ENCODE measurements at regions not wholly inside any gene's neighbourhood (a gene's known extent, or its start where the extent isn't known, plus 50 kb on each side); places are given as distances from the start of the nearest gene placed in this dataset.

DNA sequence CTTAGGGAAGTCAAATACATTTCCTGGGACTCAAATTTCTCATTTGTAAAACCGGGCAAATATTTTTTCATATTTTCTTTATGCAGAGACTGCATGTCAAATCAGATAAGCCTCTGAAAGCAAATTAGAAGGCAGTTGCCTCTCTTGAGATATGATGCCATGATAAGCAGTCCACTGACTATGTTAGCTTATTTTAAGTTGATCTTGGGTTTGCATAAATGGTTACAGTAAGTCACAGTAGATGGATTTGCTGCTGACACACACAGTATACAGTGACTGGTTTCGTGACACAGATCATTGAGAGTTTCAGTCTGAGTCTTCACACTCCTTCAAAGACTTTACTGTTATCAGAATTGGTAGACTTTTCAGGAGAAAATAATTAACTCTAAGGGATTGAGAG lies 927.6 kb upstream of the CDH8 start:
- no peak for DNase-seq

DNA sequence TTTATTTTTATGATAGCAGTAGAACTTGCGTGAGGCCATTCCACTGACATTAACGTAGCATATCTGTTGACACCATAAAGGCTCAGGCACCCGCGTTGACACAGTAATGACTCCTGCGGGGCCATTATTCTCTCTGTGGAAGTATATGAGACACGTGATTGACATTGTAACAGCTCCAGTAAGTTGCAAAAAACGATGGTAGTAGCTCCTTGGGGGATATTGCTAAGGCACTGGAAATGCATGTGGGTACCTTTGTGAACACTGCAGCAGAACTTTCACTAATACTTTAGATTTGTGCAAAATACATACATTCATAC lies 918.8 kb upstream of the CDH8 start:
- DNase-seq, result no peak

DNA sequence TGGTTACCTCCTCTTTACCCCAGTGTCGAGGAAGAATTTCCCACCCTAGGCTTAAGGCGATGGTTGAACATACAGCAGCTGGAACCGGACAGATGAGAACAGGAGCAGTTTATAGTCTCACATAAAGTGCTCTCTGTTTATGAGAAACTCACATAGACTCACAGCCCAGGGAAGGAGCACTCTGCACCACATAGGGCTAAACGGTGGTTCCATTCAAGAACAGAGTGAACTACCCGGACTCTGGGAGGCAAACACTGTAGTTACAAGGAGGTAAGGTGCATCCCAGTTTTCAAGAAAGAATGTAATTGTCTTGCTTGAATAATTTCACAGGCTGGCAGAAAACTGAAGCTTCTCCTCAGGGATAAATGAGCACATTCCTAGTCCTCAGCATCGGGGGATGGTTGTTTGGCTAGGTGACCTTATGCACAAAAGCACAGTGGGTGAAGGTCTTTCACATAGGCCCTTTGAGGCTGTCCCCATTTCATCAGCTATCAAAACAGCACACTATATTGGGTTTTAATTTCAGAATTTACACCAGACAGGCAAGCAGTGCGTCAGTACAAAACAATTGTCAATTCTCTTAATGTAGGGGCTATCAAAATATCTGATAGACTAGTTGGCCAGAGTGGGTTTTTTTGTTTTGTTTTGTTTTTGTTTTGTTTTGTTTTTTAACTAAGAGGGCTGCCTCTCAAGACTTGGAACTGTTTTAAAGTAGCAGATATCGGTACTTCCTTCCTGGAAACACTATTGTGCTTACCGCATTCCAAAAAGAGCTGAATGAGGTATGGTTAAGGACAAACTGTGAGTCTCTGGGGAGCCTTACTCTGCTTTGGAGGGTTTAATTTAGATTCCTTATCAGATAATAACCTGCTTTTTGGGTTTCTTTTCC lies 918.1 kb upstream of the CDH8 start:
- DNase-seq, result no peak

DNA sequence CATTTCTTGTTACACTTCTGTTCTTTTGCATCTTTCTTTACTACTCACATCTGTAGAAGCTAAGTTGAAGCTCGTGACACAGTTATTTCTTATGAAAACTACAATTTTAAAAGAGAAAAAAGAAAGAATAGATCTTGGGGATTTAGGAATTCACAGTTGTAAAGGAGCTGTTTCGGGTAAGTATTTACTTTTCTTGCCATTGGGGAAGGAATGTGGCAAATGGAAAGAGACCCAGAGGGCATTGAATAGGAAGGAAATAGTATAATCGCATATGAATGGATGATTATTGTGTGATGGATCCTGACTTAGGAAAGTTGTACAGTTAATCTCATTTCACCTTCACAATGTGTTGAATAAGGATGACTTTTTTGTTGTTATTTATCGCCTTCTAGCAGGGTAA lies 914.1 kb upstream of the CDH8 start:
- no peak for DNase-seq

DNA sequence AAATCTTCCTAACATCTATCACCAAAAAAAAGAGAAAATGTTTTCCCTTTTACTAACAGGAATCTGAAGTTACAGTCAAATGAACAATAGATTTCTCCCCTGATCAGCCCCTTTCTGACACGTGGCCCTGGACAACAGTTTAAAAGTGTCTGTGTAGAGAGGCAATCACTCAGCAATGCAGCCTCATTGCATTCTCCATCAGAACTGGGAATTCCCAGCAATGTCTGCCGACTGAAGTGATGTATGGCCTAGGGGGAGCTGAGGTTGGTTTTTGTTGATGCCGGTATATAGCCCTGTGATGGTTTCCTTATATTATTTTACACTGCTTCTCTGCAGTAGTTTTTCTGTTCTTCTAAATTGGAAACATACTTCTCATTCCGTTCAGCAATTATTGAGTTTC lies 904.3 kb upstream of the CDH8 start:
- no peak for DNase-seq

DNA sequence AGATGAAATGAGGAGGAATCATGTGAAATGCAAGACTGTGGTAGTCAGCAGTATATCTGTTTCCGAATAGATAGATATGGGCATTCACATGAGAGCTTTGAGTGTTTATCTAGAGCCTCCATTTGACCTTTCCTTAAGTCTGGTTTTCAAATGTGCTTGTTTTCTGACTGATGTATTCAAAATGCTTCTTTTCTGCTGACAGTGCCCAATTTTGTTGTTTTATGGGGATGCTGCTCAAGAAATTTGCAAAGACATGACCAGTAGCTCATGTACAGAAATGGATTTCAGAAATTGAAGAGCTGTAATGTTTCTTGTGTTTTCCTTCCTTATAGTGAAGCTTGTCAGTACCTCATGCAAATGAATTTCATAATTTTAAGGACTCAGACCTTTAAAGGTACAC lies 903.4 kb upstream of the CDH8 start:
- DNase-seq, result no peak

DNA sequence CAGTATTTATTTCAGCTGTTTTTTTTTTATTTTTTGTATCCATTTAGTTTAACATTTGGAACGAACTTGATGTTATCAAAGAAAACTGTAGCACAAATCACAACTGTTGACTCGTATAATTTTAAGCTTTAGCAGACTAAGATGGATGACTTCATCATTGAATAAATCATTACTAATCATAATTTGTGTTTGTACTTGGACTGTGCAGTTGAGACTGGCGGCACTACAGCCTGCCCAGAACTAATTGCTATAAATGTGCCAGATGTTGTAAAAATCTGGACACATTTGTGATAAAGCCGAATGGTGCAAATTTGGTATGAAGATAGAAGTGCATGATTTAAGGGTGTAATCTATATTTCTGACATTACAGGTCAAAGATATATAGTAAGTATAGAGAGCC lies 897.7 kb upstream of the CDH8 start:
- DNase-seq, result no peak

DNA sequence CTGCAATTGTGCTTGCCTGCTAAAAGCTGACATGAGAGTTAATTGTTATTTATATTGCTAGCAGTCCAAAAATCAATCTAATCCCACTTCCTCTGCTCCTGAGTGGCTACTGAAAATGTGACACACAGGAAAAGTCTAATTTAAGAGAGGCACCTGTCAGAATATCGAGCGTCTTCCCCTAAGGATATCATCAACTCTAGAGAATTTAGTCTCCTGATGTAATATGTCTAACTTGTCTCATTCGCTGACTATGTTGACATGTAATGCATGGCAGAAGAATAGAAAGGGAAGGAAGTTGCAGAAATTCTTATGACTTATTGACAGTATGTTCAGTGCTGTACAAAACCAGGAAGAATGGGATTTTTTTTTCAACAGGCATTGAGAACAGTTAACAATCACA lies 893.4 kb upstream of the CDH8 start:
- no peak for DNase-seq

DNA sequence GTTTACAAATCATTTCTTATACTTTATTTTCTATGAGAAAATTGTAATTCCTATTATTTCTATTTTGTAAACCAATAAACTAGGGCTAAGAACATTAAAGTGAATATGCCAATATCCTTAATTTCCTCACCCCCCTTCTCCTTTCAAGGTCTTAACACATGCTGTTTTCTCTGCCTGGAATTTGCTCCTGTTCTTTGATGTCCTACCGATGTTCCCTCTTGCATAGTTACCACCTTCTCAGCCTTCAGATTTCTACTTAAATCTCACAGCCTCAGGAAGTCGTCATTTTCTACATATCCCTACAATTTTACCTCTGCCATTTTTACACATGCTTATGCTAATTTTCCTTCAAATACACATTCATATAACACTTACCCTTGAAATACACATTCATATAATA lies 890.9 kb upstream of the CDH8 start:
- no peak for DNase-seq

DNA sequence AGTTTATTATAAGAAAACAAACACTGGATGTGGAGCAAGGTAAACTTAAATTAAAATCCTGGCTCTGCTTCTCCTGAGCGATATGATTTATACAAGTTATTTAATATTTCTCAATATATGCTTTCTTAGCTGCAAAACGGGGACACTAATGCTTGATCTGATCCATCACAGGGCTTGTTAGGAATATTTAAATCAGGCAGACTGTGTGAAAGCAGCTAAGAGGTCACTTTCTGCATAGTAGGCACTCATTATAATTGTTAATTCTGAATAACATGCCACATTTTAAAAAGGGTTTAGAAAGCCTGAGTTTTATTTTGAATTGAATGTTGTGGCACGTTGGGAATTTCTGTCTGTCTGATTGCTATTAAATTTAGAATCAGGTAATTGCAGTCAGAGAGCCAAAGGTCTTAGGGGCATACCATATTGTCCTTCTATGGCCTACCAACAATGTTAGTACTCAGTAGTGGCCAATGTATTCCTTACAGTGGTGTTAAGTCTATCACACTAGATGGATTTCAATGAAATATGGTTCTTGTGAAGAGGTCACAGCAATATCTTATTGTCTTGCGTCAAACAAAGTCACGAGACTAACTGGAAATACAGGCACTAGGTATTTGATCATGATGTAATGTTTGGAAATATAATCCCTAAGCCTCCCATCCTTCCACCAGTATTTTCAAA lies 890.0 kb upstream of the CDH8 start:
- DNase-seq, result no peak

DNA sequence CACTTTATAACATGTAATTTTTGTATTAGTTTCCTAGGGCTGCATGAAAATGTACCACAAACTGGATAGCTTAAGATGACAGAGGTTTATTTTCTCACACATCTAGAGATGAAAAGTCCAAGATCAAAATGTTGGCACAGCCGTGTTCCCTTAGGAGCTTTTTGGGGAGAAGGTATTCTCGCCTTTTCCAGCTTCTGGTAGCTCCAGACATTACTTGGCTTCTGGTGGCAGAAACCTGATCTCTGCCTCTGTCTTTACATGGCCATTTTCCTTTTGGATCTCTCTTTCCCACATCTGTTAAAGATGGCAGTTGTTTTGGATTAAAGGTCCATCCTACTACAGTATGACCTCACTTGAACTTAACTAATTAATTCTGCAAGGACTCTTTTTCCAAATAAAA lies 885.7 kb upstream of the CDH8 start:
- no peak for DNase-seq

DNA sequence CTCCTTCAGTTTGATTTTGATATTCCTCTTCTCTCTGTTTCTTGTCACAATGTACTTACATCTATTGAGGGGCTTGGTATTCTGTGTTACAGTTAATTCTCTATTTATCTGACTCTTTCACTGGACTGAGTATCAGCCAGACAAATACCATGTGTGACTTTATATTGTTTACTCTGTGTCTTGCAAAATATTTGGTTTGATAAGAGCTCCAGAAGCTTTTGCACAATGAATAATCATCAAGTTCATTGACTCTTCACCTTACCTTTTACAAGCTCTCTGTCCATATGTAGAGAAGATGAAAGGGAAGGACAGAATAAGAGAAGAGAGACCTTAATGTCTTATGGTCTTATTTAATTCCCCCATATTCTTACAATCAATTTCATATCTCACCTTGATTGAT lies 877.7 kb upstream of the CDH8 start:
- no peak for DNase-seq

DNA sequence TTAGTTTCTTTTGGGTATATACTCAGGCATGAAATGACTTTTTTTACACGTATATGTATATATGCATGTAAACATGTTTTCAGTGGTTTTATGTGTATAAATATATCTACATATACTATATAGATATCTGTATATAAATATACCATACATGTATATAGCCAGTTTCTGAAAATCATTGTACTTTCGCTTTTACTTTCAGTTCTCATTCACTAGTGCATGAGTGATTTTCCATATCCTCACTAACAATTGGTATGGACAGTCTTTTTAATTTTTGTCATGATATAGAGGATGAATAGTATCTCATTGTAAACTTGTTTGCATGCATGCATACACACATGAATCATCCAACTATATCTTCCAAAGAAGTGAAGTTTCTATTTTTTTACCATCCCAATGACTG lies 877.1 kb upstream of the CDH8 start:
- DNase-seq, result no peak

DNA sequence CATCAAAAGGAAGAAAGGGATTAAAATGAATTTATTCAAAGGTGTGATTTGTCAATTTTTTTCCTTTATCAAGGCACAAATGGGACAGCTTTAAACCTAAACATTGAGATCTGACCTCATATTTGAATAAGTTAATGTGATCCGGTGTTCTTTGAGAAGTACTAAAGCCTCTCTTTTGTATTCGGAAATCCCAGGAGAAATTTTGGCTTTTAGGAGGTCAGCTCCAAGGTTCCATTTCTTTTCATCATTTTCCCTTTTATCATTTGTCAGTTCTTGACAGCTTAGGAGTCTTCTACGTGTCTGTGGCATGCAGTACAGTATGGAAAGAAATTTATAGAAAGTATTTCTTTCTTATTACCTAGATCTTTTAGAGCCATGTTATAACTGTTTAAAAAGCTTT lies 873.4 kb upstream of the CDH8 start:
- no peak for DNase-seq

DNA sequence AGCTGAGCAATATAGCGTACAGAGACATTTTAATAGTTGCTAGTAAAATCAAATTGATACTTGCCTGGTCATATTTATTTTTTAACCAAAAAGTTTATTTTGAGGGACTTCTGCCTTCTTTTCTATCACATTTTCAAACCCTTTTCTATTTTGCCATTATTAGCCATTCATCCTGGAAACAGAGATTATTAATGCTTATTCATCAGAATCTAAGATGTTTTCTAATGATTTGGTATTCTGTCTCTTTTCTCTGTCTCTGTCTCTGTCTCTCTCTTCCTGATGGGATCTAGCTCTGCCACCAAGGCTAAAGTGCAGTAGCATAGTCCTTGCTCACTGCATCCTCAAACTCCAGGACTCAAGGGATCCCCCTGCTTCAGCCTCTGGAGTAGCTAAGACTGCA lies 871.3 kb upstream of the CDH8 start:
- DNase-seq, result no peak

DNA sequence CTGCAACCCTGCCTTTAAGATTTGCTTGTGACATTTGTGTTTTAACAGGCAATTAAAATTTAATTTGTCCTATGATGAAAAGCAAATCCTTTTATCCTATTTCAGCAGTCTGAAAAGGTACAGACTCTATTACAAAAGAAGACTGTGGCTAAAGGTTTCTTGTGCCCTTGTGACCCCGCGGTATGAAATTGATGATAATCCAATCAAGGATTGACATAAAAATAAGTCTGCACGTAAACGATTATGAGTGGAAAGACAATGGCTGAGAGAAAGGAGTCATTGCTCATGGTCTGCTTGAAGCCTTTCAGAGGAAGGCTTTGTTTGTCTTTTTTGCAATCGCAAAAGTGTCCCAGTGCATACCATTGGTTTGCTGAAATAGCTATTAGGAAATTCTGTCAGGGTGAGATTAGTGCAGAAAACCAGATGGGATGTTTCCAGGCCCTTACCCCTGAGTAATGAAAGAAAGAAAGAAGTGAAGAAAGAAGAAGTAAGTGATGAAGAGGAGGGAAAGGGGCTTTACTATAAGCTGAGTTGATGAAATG lies 867.8 kb upstream of the CDH8 start:
- no peak for DNase-seq

DNA sequence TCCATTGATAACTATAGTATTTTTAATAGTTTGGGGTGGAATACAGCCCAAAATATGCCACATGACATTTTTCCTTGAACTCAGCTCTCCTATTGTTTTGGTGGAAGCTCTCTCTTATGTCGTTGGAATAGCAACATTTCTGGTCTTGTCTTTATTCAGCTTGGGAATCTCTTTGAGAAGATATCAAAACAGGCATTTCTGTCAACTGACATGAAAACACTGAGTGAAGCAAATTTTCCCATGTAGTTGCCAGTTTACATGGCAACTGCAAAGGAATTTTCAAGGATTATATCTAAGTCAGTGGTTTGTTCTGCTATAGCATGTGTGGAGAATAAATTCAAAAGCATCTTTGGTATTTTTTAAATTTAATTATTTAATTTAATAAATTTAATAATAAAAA lies 863.5 kb upstream of the CDH8 start:
- no peak for DNase-seq

DNA sequence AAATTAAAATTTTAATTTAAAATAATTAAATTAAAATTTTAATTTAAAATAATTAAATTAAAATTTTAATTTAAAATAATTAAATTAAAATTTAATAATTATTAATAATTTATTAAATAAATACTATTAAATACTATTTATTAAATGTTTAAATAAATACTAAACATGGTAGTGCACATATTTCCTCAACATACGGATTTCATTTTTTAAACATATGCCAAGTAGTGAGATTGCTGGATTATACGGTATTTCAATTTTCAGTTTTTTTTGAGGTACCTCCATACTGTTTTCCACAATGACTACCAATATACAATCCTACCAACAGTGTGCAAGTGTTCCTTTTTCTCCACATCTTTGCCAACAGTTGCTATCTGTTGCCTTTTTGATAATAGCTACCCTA lies 852.9 kb upstream of the CDH8 start:
- DNase-seq, result no peak

DNA sequence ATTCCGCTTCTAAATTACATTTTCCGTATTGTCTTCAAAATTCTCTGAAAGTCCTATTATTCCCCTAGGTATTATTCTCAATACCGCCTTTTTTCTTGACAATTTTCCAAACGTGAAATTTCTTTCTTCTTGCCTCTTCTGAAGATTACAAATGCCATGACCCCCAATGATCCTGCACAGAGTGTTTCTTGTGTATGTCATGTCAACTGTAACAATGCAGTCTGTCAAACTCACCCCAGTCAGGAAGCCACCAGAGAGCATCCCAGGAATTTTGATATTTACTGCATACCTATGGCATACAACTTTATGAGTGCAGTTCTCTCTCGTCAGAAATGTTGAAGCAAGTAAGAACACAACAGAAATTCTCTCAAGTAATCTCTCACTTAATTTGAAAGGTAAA lies 847.3 kb upstream of the CDH8 start:
- no peak for DNase-seq

DNA sequence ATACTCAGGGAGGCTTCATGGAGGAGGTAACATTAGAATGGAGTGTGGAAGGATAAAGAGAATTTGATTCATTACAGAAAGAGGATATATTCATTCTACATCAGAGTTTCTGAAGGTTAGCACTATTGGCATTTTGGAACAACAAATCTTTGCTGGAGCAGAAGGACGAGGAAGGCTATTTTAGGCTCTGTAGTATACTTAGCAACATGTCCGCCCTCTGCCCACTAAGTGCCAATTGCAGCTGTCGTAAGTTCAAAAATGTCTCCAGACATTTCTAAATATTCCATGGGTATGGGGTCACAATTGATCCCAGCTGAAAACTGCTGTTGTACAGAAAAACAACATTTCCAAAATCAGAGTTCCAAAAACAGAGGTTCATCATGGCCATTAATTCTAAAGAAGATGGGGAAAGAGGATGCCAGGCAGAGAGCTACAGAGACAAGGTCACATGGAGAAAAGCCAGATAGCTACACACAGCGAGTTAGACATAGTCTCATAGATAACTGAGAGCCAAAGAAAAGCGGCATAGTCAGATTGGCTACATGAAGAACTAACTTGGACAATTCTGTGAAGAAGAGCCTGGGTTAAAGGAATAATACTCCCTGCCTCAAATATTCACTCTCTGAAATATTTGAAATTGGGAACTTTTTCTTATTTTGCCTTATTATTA lies 846.4 kb upstream of the CDH8 start:
- no peak for DNase-seq

DNA sequence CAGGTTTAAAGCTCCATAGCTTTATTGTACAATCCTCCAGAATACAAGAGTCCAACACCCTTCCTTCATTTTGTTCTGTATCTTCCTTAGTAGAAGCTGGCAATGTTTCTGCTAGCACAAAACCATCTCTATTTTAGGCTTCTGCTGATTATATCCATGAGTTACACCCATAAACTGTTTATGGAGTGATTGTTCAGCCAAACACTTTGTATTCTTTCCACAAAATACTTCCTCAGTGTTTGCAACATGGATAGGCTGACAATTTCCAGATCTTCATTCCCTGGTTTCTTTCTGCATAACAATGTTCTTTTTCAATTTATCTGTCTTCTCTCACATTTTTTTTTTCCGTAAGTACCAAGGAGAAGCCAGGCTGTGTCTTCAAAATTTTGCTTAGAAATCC lies 839.9 kb upstream of the CDH8 start:
- DNase-seq, result no peak

DNA sequence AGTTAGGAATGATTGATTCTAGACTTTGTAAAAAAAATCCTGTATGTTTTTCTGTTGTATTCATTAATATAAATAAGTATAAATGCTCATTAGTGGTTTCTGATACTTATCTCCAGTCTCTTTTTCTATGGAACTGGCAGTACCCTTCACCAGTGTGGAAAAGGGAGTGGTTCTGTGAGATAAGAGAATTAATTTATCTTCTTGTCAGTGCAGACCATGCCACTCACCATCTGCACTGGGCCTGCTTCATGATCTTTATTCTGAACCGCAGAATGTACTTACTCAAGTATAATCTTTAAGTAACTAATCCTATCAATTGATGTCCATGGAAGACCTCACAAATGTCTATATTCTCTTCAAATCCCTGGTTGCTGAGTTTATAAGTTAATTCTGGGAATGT lies 836.1 kb upstream of the CDH8 start:
- DNase-seq, result no peak

DNA sequence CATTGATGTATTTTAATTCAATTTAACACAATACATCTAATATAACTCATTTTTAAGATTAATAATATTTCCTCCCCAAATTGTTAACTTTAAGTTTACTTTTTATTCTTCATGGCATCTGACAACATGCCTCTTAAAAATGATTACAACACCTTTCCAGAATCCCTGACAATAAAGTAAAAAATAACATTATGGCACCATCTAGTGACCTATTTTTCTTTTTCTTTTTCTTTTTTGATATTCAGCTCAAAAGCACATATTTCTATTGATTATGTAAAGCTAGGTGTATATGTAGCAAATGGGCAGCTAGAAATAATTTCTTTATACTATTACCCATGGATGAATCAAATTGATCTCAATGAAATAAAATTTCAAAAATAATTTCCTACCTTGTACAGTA lies 834.3 kb upstream of the CDH8 start:
- no peak for DNase-seq
